SK-N-SH (cell line): ENCODE measurements at regions not wholly inside any gene's neighbourhood (a gene's known extent, or its start where the extent isn't known, plus 50 kb on each side); places are given as distances from the start of the nearest gene placed in this dataset.

Experiments used
- CTCF ChIP-seq: fragments of 200-600 bp; sonication (generic); IDR thresholded peaks from 2 replicates; pipeline ENCODE4 v1.6.1; 2017; ENCODE audit warnings: antibody characterized with exemption, mild to moderate bottlenecking, moderate library complexity
- EP300 ChIP-seq, 2 experiments: IDR thresholded peaks; 2 replicates each; pipeline versions ENCODE4 v1.4.0 to v1.6.1; 2012; ENCODE audit warnings: borderline replicate concordance in 1 of 2, low read depth in 1 of 2, low read length in 1 of 2
- EZH2phosphoT487 ChIP-seq: fragments of 200-600 bp; sonication (generic); IDR thresholded peaks from 2 replicates; pipeline ENCODE4 v1.6.1; 2017; ENCODE audit warnings: low read depth, mixed run types, mild to moderate bottlenecking, antibody characterized with exemption, moderate library complexity, borderline replicate concordance
- MXI1 ChIP-seq: IDR thresholded peaks from 2 replicates; pipeline ENCODE4 v1.6.1; 2012; ENCODE audit warnings: mild to moderate bottlenecking, low read depth, low read length, improper control_type of control experiment
- REST ChIP-seq: IDR thresholded peaks from 2 replicates; pipeline ENCODE4 v1.6.1; 2012; ENCODE audit warnings: mild to moderate bottlenecking, low read depth, low read length, moderate library complexity
- RFX5 ChIP-seq: IDR thresholded peaks from 2 replicates; pipeline ENCODE4 v1.6.1; 2012; ENCODE audit warnings: mild to moderate bottlenecking, improper control_type of control experiment, low read length
- USF1 ChIP-seq: IDR thresholded peaks from 2 replicates; pipeline ENCODE4 v1.4.0; 2012; ENCODE audit warnings: low read depth, borderline replicate concordance
- YY1 ChIP-seq: IDR thresholded peaks from 2 replicates; pipeline ENCODE4 v1.4.0; 2012; ENCODE audit warnings: low read depth, mild to moderate bottlenecking

- TF ChIP-seq REST (no peak), RFX5 (no peak), CTCF (no peak), EZH2phosphoT487 (no peak), EP300 (IDR thresholded peaks at IDR 0.05; ENCODE audit: borderline replicate concordance in 1 of 2, low read depth in 1 of 2, low read length in 1 of 2) (no peak), MXI1 (no peak), YY1 (no peak), USF1 (no peak)
These were observed 58.7 kb downstream of the SOCS3 start for GRCh38 chr17:78300962-78301820.
